AG20443 (cell line): ENCODE measurements at regions not wholly inside any gene's neighbourhood (a gene's known extent, or its start where the extent isn't known, plus 50 kb on each side); places are given as distances from the start of the nearest gene placed in this dataset.

ENCODE experiments used
- DNase-seq: peaks from one replicate; pipeline ENCODE4 v3.0.0; 2012; ENCODE audit warnings: low spot score, mixed read lengths

GRCh38 chr5:4720831-4721230, 419.3 kb upstream of the ADAMTS16 start:
- no peak for DNase-seq

- no peak for DNase-seq
These were observed 417.2 kb upstream of the ADAMTS16 start for GRCh38 chr5:4722886-4723285.

GRCh38 chr5:4725594-4725993, 414.5 kb upstream of the ADAMTS16 start:
- no peak for DNase-seq

GRCh38 chr5:4730279-4730678, 409.9 kb upstream of the ADAMTS16 start:
- no peak for DNase-seq

- DNase-seq, result no peak
These were observed 405.8 kb upstream of the ADAMTS16 start for GRCh38 chr5:4734348-4734747.

GRCh38 chr5:4735261-4735660, 404.9 kb upstream of the ADAMTS16 start:
- no peak for DNase-seq

- no peak for DNase-seq
These were observed 402.3 kb upstream of the ADAMTS16 start for GRCh38 chr5:4737868-4738267.

GRCh38 chr5:4738298-4738697, 401.8 kb upstream of the ADAMTS16 start:
- DNase-seq, result no peak

GRCh38 chr5:4740156-4740555, 400.0 kb upstream of the ADAMTS16 start:
- no peak for DNase-seq

GRCh38 chr5:4758550-4758949, 381.6 kb upstream of the ADAMTS16 start:
- no peak for DNase-seq

GRCh38 chr5:4758996-4759395, 381.1 kb upstream of the ADAMTS16 start:
- DNase-seq, result no peak

- DNase-seq, result no peak
These were observed 377.8 kb upstream of the ADAMTS16 start for GRCh38 chr5:4762316-4762715.

- no peak for DNase-seq
These were observed 374.7 kb upstream of the ADAMTS16 start for GRCh38 chr5:4765411-4765810.

- no peak for DNase-seq
These were observed 374.0 kb upstream of the ADAMTS16 start for GRCh38 chr5:4766101-4766500.

GRCh38 chr5:4772591-4772990, 367.5 kb upstream of the ADAMTS16 start:
- no peak for DNase-seq

- DNase-seq, result no peak
These were observed 366.3 kb upstream of the ADAMTS16 start for GRCh38 chr5:4773827-4774317.

GRCh38 chr5:4777435-4777834, 362.7 kb upstream of the ADAMTS16 start:
- no peak for DNase-seq

GRCh38 chr5:4780633-4781032, 359.5 kb upstream of the ADAMTS16 start:
- DNase-seq, result no peak

GRCh38 chr5:4781299-4781698, 358.8 kb upstream of the ADAMTS16 start:
- DNase-seq, result no peak

- DNase-seq, result no peak
These were observed 354.2 kb upstream of the ADAMTS16 start for GRCh38 chr5:4785971-4786370.

- DNase-seq, result no peak
These were observed 342.7 kb upstream of the ADAMTS16 start for GRCh38 chr5:4797445-4797844.

- DNase-seq, result no peak
These were observed 338.1 kb upstream of the ADAMTS16 start for GRCh38 chr5:4802044-4802443.

- no peak for DNase-seq
These were observed 335.3 kb upstream of the ADAMTS16 start for GRCh38 chr5:4804691-4805360.

GRCh38 chr5:4815002-4815401, 325.1 kb upstream of the ADAMTS16 start:
- DNase-seq, result no peak
